Esophagus muscularis mucosa (tissue), 4 donors: ENCODE measurements at regions not wholly inside any gene's neighbourhood (a gene's known extent, or its start where the extent isn't known, plus 50 kb on each side); places are given as distances from the start of the nearest gene placed in this dataset.

Experiments
- EP300 ChIP-seq: sonication (generic); formaldehyde crosslinking; IDR thresholded peaks from one replicate; pipeline ENCODE4 v1.6.1; 2017; ENCODE audit warnings: antibody characterized with exemption
- POLR2A ChIP-seq: fragments of 450-650 bp; IDR thresholded peaks from one replicate; pipeline ENCODE4 v1.6.1; 2017; ENCODE audit warnings: antibody characterized with exemption, moderate library complexity, mild to moderate bottlenecking, low read depth
- POLR2AphosphoS5 ChIP-seq, 2 donors: sonication (generic); formaldehyde crosslinking; IDR thresholded peaks; one replicate each; pipeline ENCODE4 v1.6.1; 2017; ENCODE audit warnings: antibody characterized with exemption in 2 of 2
- TF ChIP-seq, protein P1 (sequence below), 3 experiments: fragments of 200-600 bp in 2 of 3; fragments of 450-650 bp in 1 of 3; sonication (generic) in 2 of 3; IDR thresholded peaks; one replicate each; pipeline ENCODE4 v1.5.1; 2017 to 2019; ENCODE audit warnings: antibody characterized with exemption in 3 of 3, mild to moderate bottlenecking in 2 of 3, moderate library complexity in 1 of 3

GRCh38 chr16:22641131-22641628 lies 130.5 kb downstream of the NPIPB5 start:
- TF ChIP-seq, protein P1, sequence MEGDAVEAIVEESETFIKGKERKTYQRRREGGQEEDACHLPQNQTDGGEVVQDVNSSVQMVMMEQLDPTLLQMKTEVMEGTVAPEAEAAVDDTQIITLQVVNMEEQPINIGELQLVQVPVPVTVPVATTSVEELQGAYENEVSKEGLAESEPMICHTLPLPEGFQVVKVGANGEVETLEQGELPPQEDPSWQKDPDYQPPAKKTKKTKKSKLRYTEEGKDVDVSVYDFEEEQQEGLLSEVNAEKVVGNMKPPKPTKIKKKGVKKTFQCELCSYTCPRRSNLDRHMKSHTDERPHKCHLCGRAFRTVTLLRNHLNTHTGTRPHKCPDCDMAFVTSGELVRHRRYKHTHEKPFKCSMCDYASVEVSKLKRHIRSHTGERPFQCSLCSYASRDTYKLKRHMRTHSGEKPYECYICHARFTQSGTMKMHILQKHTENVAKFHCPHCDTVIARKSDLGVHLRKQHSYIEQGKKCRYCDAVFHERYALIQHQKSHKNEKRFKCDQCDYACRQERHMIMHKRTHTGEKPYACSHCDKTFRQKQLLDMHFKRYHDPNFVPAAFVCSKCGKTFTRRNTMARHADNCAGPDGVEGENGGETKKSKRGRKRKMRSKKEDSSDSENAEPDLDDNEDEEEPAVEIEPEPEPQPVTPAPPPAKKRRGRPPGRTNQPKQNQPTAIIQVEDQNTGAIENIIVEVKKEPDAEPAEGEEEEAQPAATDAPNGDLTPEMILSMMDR (IDR thresholded peaks at IDR 0.05), result no peak
- TF ChIP-seq EP300 (no peak), POLR2A (no peak), POLR2AphosphoS5 (IDR thresholded peaks at IDR 0.05) (no peak)
